HT1080 (cell line): ENCODE measurements at regions not wholly inside any gene's neighbourhood (a gene's known extent, or its start where the extent isn't known, plus 50 kb on each side); places are given as distances from the start of the nearest gene placed in this dataset.
A peak's percentile ranks its signal among the peaks of the same experiment; 100 is the strongest.
"Not testable (repeated sequence)": the region's sequence is repeated elsewhere in the genome, so short reads cannot be mapped to it uniquely, and the experiment has no call there.

Experiments
- DNase-seq: peaks from one replicate; pipeline ENCODE4 v3.0.0-alpha.2; 2015; ENCODE audit warnings: low read depth

DNA sequence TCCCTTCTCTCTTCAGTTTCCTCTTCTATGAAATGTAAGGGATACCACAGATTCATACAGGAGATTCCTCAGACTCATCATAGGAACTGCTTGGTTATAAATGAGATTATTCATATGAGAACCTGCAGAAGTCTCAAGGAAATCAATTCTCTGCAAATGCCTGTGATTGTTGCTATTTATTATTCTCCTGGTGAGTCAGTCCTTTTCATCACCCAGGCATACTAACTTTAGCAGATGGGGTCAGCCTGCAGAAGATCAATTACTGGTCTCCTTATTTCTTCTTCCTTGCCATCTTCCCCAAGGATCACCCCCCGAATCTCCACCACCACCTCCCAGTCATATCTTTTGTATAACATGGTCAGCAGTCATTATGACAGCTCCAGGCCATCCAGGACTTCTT is 53.8 kb upstream of the DCP1A start:
- DNase-seq, result no peak

DNA sequence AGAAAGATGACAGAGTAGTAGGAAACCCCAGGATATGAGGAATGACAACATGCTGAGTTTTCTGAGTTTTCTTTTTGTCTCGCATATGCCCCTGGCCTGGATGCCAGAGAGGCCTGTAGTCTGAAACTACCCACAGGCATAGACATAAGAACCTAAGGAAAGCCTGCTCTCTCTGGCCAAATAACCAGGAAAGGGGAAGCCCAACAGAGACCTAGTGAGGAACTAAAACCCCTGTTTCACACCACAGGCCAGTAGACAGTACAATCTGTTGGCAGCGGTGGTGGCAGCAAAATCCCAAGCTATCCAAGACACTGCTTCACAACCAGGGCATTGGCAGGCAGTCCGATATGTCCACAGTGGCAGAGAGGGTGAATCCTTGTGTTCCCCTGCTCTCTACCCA is 55.0 kb upstream of the DCP1A start:
- DNase-seq, result no peak

DNA sequence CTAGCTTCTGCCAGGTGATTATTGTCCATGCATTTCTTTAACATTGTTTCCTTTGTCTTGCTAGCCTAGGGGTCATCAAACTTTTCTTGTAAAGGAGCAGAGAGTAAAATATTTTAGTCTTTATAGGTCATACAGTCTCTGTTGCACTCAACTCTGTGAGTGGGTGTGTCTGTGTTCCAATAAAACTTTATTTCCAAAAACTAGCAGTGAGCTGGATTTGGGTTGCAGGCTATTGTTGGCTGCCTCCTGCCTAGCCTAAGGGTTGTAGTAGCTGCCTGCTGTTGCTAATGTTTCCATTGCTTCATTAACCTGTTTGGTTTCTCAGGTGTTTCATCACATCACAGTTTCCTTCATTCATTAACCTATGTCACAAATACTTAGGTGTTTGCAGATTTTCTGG is 64.0 kb upstream of the DCP1A start:
- DNase-seq, result no peak

DNA sequence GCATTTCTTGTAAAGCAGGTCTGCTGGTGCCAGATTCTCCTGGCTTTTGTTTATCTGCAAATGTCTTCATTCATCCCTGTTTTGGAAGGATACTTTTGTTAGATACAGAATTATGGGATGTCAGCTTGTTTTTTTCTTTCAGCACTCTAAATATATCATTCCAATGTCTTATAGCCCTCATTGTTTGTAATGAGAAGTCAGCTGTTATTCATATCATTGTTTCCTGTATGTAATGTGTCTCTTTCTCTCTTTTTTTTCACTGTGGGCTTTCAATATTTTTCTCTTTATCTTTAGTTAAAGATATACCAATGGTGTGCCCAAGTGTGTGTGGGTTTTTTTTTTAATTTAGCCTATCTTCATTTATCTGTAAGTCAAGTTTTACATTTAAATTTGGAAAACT is 65.6 kb upstream of the DCP1A start:
- no peak for DNase-seq

DNA sequence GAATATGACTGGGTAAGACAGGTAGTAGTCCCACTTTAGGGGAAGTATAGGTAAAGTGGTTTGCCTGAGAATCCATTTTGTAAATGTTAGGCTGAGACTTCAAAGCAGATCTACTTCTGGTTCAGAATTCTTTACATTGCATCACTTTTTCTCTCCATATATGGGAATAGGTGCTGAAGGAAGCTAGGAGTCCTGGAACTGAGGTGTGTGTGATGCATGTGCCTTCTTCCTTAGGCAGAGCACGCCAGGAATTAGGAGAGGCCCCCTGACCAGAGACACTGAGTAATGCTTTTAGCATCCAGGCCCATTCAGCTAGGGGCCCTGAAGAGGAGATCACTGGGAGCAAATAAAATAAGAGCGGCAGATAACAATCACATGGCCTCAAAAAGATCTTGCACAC is 69.2 kb upstream of the DCP1A start:
- DNase-seq, result no peak

DNA sequence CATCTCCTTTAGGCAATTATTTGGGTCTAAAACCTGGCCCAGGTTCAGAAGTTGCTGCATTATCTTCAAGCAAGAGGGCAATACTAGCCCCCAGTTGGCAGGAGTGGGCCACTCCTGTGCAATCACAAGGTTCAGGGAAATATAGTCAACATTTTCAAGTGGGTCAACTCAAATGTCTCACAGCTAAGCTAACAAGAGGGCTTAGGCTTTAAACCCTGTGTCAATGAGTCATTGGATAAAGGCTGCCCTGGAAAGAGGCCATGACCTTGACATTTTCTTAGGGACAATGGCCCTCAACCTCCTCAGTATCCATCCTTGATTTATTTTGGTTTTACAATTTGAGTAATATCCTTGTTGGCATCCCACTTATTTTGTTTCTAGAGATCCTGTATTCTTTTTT is 73.5 kb upstream of the DCP1A start:
- DNase-seq, result no peak

DNA sequence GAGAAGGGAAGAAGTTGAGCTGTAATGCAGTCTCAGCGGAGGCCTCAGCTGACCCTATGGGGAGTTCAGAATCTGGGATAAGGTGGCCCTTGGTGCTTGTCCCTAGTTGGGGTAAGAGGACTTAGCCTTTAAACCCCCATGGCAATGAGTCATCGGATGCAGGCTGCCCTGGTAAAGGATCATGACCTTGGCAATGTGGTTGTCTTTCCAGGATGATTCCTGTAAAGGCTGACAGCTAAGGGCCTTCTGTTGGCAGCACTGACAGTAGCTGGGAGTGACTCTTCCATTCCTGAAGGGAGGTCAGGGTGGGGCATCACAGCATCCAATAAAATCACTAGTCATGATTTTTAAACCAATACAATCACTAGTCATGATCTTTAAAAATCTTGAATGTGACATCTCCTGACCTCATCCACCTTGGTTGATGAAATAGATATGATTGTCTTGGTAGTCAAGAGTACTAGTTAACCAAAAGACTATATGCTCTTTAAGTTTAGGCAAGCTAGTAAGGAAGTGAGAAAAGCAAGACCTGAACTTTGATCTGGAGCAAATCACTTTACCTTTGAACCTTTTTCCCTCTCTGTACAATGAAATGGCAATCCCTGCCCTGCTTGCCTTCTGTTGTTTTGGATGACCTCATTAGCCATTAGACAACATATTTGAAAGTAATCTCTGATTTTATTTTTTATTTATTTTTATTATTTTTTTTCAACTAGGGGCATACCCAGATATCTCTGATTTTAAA is 71.3 kb upstream of the CACNA1D start:
- no peak for DNase-seq

DNA sequence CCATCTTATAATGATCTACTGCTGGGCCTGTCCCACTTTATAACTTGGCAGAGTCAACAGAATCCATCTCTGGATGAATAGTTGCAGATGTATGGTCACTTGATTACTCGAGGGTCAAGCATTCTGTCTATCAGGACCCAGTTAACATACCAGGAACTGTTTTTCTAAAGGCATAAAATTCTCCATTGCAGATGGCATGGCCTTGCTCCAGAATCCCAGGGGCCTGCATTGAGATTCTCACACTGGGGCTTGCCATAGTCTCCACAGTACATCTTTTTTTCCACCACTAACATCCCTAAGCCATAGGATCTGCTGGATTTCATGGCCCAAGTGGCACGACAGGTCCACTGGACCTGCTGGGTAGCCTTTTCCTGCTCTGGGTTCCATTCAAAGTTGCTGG is 68.5 kb upstream of the CACNA1D start:
- DNase-seq, result no peak

DNA sequence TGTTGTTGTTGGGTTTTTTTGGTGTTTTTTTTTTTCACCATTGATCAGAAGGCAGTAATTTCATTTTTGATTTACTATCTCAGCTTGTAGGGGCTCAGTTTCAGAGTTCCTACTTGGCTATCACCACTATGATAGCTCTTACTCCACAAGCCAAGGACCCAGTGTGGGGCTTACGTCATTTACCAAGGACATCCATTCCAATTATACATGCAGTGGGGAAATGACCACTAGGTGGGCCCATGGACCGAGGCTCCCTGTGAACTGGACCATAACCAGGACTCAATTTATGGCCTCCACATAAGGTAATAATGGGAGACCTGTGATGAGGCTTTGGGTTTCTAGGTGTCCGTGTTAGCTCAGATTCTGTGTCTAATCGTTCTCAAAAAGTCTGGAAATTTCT is 67.5 kb upstream of the CACNA1D start:
- DNase-seq, result peak; percentile 33

DNA sequence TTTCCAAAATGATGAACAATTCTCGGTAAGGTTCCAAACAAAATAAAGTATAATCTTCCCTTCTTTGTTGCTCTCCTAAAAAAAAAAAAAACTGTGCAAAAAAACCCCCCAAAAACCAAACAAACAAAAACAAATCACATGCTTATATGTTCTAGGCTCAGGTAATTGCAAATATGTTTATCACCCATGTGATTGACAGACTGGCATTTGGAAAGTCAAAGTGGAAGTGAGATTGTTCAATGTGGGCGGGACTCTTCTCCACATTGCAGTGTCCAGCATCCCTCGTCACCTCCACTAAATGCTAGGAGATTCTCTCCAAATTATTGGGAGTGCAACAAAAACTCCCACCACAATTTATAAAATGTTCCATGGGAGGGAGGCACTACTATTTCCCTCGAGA is 57.6 kb upstream of the CACNA1D start:
- no peak for DNase-seq

DNA sequence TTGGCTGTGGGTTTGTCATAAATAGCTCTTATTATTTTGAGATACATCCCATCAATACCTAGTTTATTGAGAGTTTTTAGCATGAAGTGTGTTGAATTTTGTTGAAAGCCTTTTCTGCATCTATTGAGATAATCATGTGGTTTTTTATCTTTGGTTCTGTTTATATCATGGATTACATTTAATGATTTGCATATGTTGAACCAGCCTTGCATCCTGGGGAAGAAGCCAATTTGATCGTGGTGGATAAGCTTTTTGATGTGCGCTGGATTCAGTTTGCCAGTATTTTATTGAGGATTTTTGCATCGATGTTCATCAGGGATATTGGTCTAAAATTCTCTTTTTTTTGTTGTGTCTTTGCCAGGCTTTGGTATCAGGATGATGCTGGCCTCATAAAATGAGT is 51.5 kb upstream of the CACNA1D start:
- not testable (repeated sequence) for DNase-seq
